H1 (cell line): ENCODE measurements at regions not wholly inside any gene's neighbourhood (a gene's known extent, or its start where the extent isn't known, plus 50 kb on each side); places are given as distances from the start of the nearest gene placed in this dataset.

ENCODE experiments used
- CTCF ChIA-PET: fragments of 300-600 bp; sonication (Branson Sonifier 250); formaldehyde crosslinking; loops from one replicate; lab custom pipeline; 2021; ENCODE audit not compliant: partially characterized antibody; lab: Charles Lee
- POLR2A ChIA-PET: fragments of 300-600 bp; sonication (Branson Sonifier 250); formaldehyde crosslinking; loops from one replicate; lab custom pipeline; 2021; ENCODE audit warnings: inconsistent platforms; ENCODE audit not compliant: partially characterized antibody; lab: Charles Lee
- DNase-seq, 2 experiments: peaks; one replicate each; pipeline versions ENCODE4 v3.0.0 to v3.0.0-alpha.2; 2010 to 2022; ENCODE audit warnings: low spot score in 2 of 2, low read depth in 1 of 2, mixed read lengths in 1 of 2
- FAIRE-seq: peaks from 2 replicates; lab custom pipeline; 2011; peaks lifted over from hg19 to GRCh38; lab: Jason Lieb, UNC
- H2AFZ ChIP-seq: 2 replicates; pipeline ENCODE4 v1.8.1; 2012; ENCODE audit warnings: low read length, inconsistent platforms
- H2AK5ac ChIP-seq: 2 replicates; pipeline ENCODE4 v1.6.1; 2013; ENCODE audit warnings: low read depth, low read length
- H2BK120ac ChIP-seq: replicated peaks from 2 replicates; pipeline ENCODE3; 2013; ENCODE audit warnings: low read depth, low read length, inconsistent platforms
- H2BK12ac ChIP-seq: 2 replicates; pipeline ENCODE4 v1.6.1; 2013; ENCODE audit warnings: low read depth, low read length
- H2BK15ac ChIP-seq: 2 replicates; pipeline ENCODE4 v1.6.1; 2013; ENCODE audit warnings: low read length
- H2BK20ac ChIP-seq: 2 replicates; pipeline ENCODE4 v1.6.1; 2013; ENCODE audit warnings: low read length
- H2BK5ac ChIP-seq: 2 replicates; pipeline ENCODE4 v1.6.1; 2013; ENCODE audit warnings: low read depth, low read length
- H3K14ac ChIP-seq: 2 replicates; pipeline ENCODE4 v1.6.1; 2013; ENCODE audit warnings: inconsistent platforms; ENCODE audit not compliant: insufficient read length
- H3K18ac ChIP-seq: 2 replicates; pipeline ENCODE4 v1.6.1; 2013; ENCODE audit warnings: low read length; ENCODE audit errors: extremely low read depth
- H3K23ac ChIP-seq: 2 replicates; pipeline ENCODE4 v1.6.1; 2013; ENCODE audit warnings: inconsistent platforms; ENCODE audit not compliant: insufficient read length
- H3K23me2 ChIP-seq: 2 replicates; pipeline ENCODE4 v1.6.1; 2013; ENCODE audit warnings: low read depth, low read length
- H3K27ac ChIP-seq: 2 replicates; pipeline ENCODE4 v1.6.1; 2011; ENCODE audit warnings: low read depth, low read length, inconsistent platforms
- H3K27me3 ChIP-seq, 4 experiments: replicated peaks in 1 of 4; 1 replicate in 1 of 4; 2 replicates in 3 of 4; pipeline versions ENCODE4 v1.6.1 to v1.8.1; 2011 to 2013; ENCODE audit warnings: low read length in 3 of 4, mild to moderate bottlenecking in 3 of 4, inconsistent platforms in 2 of 4, mixed read lengths in 2 of 4, moderate library complexity in 1 of 4; ENCODE audit not compliant: control insufficient read depth in 3 of 4, insufficient read depth in 3 of 4; ENCODE audit errors: extremely low read depth in 1 of 4
- H3K36me3 ChIP-seq, 4 experiments: 2 replicates each; pipeline versions ENCODE4 v1.6.1 to v1.8.1; 2011 to 2013; ENCODE audit warnings: mild to moderate bottlenecking in 4 of 4, low read length in 3 of 4, moderate library complexity in 2 of 4, control low read depth in 1 of 4, inconsistent platforms in 1 of 4; ENCODE audit not compliant: insufficient read depth in 4 of 4, control insufficient read depth in 2 of 4
- H3K4ac ChIP-seq: replicated peaks from 2 replicates; pipeline ENCODE3; 2013; ENCODE audit warnings: low read length, low read depth, mixed read lengths, inconsistent platforms; ENCODE audit not compliant: insufficient read length
- H3K4me1 ChIP-seq, 4 experiments: replicated peaks in 1 of 4; 1 replicate in 1 of 4; 2 replicates in 3 of 4; pipeline versions ENCODE4 v1.6.1 to v1.8.1; 2011 to 2013; ENCODE audit warnings: low read length in 3 of 4, inconsistent platforms in 2 of 4, mixed read lengths in 1 of 4; ENCODE audit not compliant: insufficient read depth in 4 of 4, control insufficient read depth in 3 of 4
- H3K4me2 ChIP-seq, 2 experiments: 2 replicates each; pipeline versions ENCODE4 v1.6.1 to v1.8.1; 2011 to 2013; ENCODE audit warnings: low read depth in 2 of 2, low read length in 2 of 2, control low read depth in 1 of 2, inconsistent platforms in 1 of 2, mild to moderate bottlenecking in 1 of 2; ENCODE audit not compliant: insufficient read depth in 1 of 2
- H3K4me3 ChIP-seq, 4 experiments: fragments of 200-600, 300-600 bp in 1 of 4; sonication (generic), shearing (Covaris generic), sonication (Bioruptor Twin) in 1 of 4; 2 replicates each; pipeline versions ENCODE4 v1.5.1 to v1.8.1; 2011 to 2016; ENCODE audit warnings: low read length in 4 of 4, low read depth in 3 of 4, control low read depth in 2 of 4, inconsistent platforms in 2 of 4, mild to moderate bottlenecking in 2 of 4, mixed read lengths in 1 of 4, moderate library complexity in 1 of 4; ENCODE audit not compliant: insufficient read depth in 2 of 4; ENCODE audit errors: extremely low read depth in 1 of 4
- H3K56ac ChIP-seq: replicated peaks from 2 replicates; pipeline ENCODE3; 2013; ENCODE audit warnings: low read depth, mild to moderate bottlenecking, mixed read lengths, low read length, inconsistent platforms; ENCODE audit not compliant: insufficient read length
- H3K79me1 ChIP-seq: 2 replicates; pipeline ENCODE4 v1.6.1; 2013; ENCODE audit warnings: low read depth, low read length, control low read depth
- H3K79me2 ChIP-seq, 2 experiments: 2 replicates each; pipeline versions ENCODE4 v1.6.1 to v1.8.1; 2012 to 2013; ENCODE audit warnings: low read length in 2 of 2, mild to moderate bottlenecking in 2 of 2, inconsistent platforms in 1 of 2; ENCODE audit not compliant: insufficient read depth in 2 of 2, control insufficient read depth in 1 of 2
- H3K9ac ChIP-seq, 4 experiments: replicated peaks in 1 of 4; 1 replicate in 1 of 4; 2 replicates in 3 of 4; pipeline versions ENCODE4 v1.6.1 to v1.8.1; 2011 to 2013; ENCODE audit warnings: low read depth in 3 of 4, low read length in 3 of 4, control low read depth in 2 of 4, mild to moderate bottlenecking in 2 of 4, moderate library complexity in 2 of 4, inconsistent platforms in 1 of 4; ENCODE audit errors: extremely low read depth in 1 of 4
- H3K9me3 ChIP-seq, 2 experiments: 2 replicates each; pipeline versions ENCODE4 v1.6.1 to v1.8.1; 2012 to 2013; ENCODE audit warnings: mild to moderate bottlenecking in 2 of 2, moderate library complexity in 2 of 2, control low read depth in 1 of 2, inconsistent platforms in 1 of 2, low read depth in 1 of 2, low read length in 1 of 2, mixed read lengths in 1 of 2; ENCODE audit not compliant: insufficient read depth in 2 of 2
- H4K20me1 ChIP-seq, 2 experiments: replicated peaks in 1 of 2; 2 replicates each; pipeline versions ENCODE3 to v1.8.1; 2011 to 2013; ENCODE audit warnings: inconsistent platforms in 2 of 2, low read length in 2 of 2, mild to moderate bottlenecking in 1 of 2; ENCODE audit not compliant: insufficient read depth in 2 of 2, control insufficient read depth in 1 of 2
- H4K5ac ChIP-seq: 2 replicates; pipeline ENCODE4 v1.6.1; 2013; ENCODE audit warnings: low read length, low read depth, mixed read lengths, inconsistent platforms; ENCODE audit not compliant: insufficient read length
- H4K8ac ChIP-seq: 2 replicates; pipeline ENCODE4 v1.8.0; 2013; ENCODE audit warnings: mild to moderate bottlenecking, moderate library complexity, low read length, inconsistent platforms; ENCODE audit not compliant: insufficient read depth; ENCODE audit errors: extremely low read depth
- H4K91ac ChIP-seq: replicated peaks from 2 replicates; pipeline ENCODE3; 2013; ENCODE audit warnings: low read length, mixed read lengths, inconsistent platforms; ENCODE audit not compliant: insufficient read length
- CEBPB ChIP-seq: IDR thresholded peaks from 2 replicates; pipeline ENCODE4 v1.6.1; 2012; ENCODE audit warnings: low read depth, low read length
- EZH2 ChIP-seq: fragments of 200-600 bp; sonication (generic); IDR thresholded peaks from 2 replicates; pipeline ENCODE4 v1.7.1; 2012; ENCODE audit warnings: low read depth, mild to moderate bottlenecking, moderate library complexity, low read length, inconsistent platforms; ENCODE audit not compliant: severe bottlenecking
- FOSL1 ChIP-seq: IDR thresholded peaks from 2 replicates; pipeline ENCODE4 v1.6.1; 2011; ENCODE audit warnings: mild to moderate bottlenecking, low read depth, low read length, moderate library complexity; ENCODE audit not compliant: insufficient read depth
- GABPA ChIP-seq: IDR thresholded peaks from 2 replicates; pipeline ENCODE4 v1.6.1; 2011; ENCODE audit warnings: mild to moderate bottlenecking, low read length, moderate library complexity, borderline replicate concordance; ENCODE audit not compliant: insufficient read depth
- HDAC2 ChIP-seq, 2 experiments: fragments of 300-600 bp in 1 of 2; sonication (generic) in 1 of 2; IDR thresholded peaks; 2 replicates each; pipeline ENCODE4 v1.6.1; 2011 to 2012; ENCODE audit warnings: low read depth in 2 of 2, low read length in 2 of 2, mild to moderate bottlenecking in 2 of 2, moderate library complexity in 2 of 2, borderline replicate concordance in 1 of 2, inconsistent platforms in 1 of 2
- HDAC6 ChIP-seq: IDR thresholded peaks from one replicate; pipeline ENCODE4 v1.7.1; 2012; ENCODE audit warnings: low read depth, mild to moderate bottlenecking, inconsistent platforms, low read length, moderate library complexity
- JUN ChIP-seq: IDR thresholded peaks from 2 replicates; pipeline ENCODE4 v1.6.1; 2011; ENCODE audit warnings: low read depth, mild to moderate bottlenecking, improper control_type of control experiment, low read length
- JUND ChIP-seq: IDR thresholded peaks from 2 replicates; pipeline ENCODE4 v1.6.1; 2011; ENCODE audit warnings: mild to moderate bottlenecking, improper control_type of control experiment, low read length
- KDM4A ChIP-seq: IDR thresholded peaks from one replicate; pipeline ENCODE4 v1.7.1; 2012; ENCODE audit warnings: low read depth, mild to moderate bottlenecking, moderate library complexity, low read length, inconsistent platforms; ENCODE audit not compliant: severe bottlenecking
- KDM5A ChIP-seq: fragments of 200-600 bp; IDR thresholded peaks from 2 replicates; pipeline ENCODE4 v1.7.1; 2012; ENCODE audit warnings: mild to moderate bottlenecking, low read length, inconsistent platforms, mixed read lengths
- NANOG ChIP-seq: IDR thresholded peaks from 2 replicates; pipeline ENCODE4 v1.6.1; 2011; ENCODE audit warnings: low read length, low read depth, mild to moderate bottlenecking, inconsistent platforms; ENCODE audit not compliant: insufficient read depth, poor library complexity, severe bottlenecking
- NRF1 ChIP-seq: IDR thresholded peaks from 2 replicates; pipeline ENCODE4 v1.6.1; 2011; ENCODE audit warnings: mild to moderate bottlenecking, low read depth, low read length, improper control_type of control experiment
- RXRA ChIP-seq: IDR thresholded peaks from 2 replicates; pipeline ENCODE4 v1.6.1; 2011; ENCODE audit warnings: low read depth, mild to moderate bottlenecking, low read length, moderate library complexity; ENCODE audit not compliant: insufficient read depth
- SRF ChIP-seq: IDR thresholded peaks from 2 replicates; pipeline ENCODE4 v1.6.1; 2011; ENCODE audit warnings: mild to moderate bottlenecking, low read depth, low read length, moderate library complexity
- TAF1 ChIP-seq: IDR thresholded peaks from 2 replicates; pipeline ENCODE4 v1.6.1; 2011; ENCODE audit warnings: mild to moderate bottlenecking, low read depth, low read length
- ZNF274 ChIP-seq: IDR thresholded peaks from 2 replicates; pipeline ENCODE4 v1.7.0; 2012; ENCODE audit warnings: low read length, borderline replicate concordance; ENCODE audit errors: extremely low read depth

- no peaks in the 10 kb centered on the region for H3K79me2 ChIP-seq
- no peak overlapping the region for H3K27ac ChIP-seq
- H4K20me1 ChIP-seq: no peaks in the 10 kb centered on the region
- no peak overlapping the region for H3K4ac ChIP-seq
- H3K14ac ChIP-seq: no peak overlapping the region
- H3K23ac ChIP-seq: no peak overlapping the region
- no peak overlapping the region for H2AFZ ChIP-seq
- H3K79me1 ChIP-seq: no peaks in the 10 kb centered on the region
- CTCF ChIA-PET: interaction anchor here (0.7 to 1.7 kb wide), 3 partner anchors 10 to 38 kb away, joined by 3 to 6 read pairs (median 5); no protein-coding TSS in a partner anchor
- no peaks in the 10 kb centered on the region for H3K23me2 ChIP-seq
- no peak for DNase-seq
- H3K9me3 ChIP-seq: no peaks in the 10 kb centered on the region
- H3K4me3 ChIP-seq: no peak overlapping the region
- H4K5ac ChIP-seq: no peak overlapping the region
- no peak overlapping the region for H2BK15ac ChIP-seq
- H2BK12ac ChIP-seq: no peak overlapping the region
- H4K8ac ChIP-seq: no peak overlapping the region
- no peak overlapping the region for H3K56ac ChIP-seq
- POLR2A ChIA-PET: no interaction called here
- H3K9ac ChIP-seq: no peak overlapping the region
- no peak overlapping the region for H2AK5ac ChIP-seq
- H3K36me3 ChIP-seq: no peaks in the 10 kb centered on the region
- H3K27me3 ChIP-seq: no peaks in the 10 kb centered on the region
- no peak overlapping the region for H4K91ac ChIP-seq
- no peak overlapping the region for H2BK5ac ChIP-seq
- no peak for FAIRE-seq
- H3K4me2 ChIP-seq: no peak overlapping the region
- no peak overlapping the region for H2BK20ac ChIP-seq
- H3K4me1 ChIP-seq: no peaks in the 10 kb centered on the region
- no peak overlapping the region for H3K18ac ChIP-seq
- H2BK120ac ChIP-seq: no peak overlapping the region
- TF ChIP-seq HDAC2 (IDR thresholded peaks at IDR 0.05; ENCODE audit: borderline replicate concordance in 1 of 2, low read depth in 2 of 2, low read length in 2 of 2) (no peak), SRF (no peak), KDM5A (no peak), NANOG (no peak), KDM4A (no peak), RXRA (no peak), NRF1 (no peak), JUND (no peak), TAF1 (no peak), CEBPB (no peak), HDAC6 (no peak), ZNF274 (no peak), FOSL1 (no peak), JUN (no peak), GABPA (no peak), EZH2 (no peak)
Observed at GRCh38 chr6:146905181-146905704, 299.0 kb upstream of the STXBP5 start.
